ENCODE measurements at regions not wholly inside any gene's neighbourhood (a gene's known extent, or its start where the extent isn't known, plus 50 kb on each side); places are given as distances from the start of the nearest gene placed in this dataset.

DNA sequence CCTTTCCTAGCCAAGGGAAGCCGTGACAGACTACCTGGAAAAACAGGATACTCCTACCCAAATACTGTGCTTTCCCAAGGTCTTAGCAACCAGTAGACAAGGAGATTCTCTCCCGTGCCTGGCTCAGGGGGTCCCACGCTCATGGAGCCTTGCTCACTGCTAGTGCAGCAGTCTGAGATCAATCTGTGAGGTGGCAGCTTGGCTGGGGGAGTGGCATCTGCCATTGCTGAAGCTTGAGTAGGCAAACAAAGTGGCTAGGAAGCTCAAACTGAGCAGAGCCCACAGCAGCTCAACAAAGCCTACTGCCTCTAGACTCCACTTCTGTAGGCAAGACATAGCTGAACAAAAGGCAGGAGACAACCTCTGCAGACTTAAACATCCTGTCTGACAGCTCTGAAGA lies 177.1 kb downstream of the PARM1 start:
- H3K4me3 ChIP-seq (ENCODE audit: low read depth, low read length): no peak overlapping the region
- no peak for TF ChIP-seq CTCF (IDR thresholded peaks at IDR 0.05; ENCODE audit: low read depth, low read length)

DNA sequence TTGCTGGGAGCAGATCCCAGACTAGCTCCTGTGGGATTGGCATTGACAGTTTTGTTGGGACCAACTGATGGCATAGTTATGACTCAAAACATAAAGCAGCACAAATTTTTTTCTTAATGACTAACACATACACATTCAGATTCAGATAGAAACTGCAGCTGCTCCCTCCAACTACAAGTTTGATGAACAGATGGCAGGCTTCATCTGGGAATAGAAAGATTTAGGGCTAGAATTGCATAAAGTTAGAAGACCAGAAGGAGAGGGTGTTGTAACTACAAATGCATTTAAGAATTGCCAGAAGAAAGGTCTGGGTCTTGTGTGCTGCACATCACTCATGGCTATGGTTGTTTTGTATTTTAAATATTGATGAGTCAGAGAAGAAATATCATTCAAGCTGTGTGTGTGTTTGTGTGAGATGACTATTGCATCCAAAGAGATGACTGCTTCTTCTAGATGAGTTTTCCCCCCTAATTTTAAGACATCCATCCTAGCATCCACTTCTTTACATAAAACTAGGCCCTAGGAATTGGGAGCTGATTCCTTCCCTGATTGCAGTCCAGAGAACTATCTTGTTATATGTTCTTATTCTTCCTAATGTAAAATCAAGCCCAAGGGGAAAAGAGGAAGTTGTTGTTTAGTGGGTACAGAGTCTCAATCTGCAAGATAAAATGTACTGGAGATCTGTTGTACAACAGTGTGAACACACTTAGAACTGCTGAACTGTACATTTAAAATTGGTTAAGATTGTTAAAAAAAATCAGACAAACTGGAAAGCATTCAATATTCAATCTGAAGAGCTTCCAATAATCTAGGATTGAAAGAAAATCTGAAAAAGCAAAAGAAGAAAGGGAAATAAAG lies 175.1 kb downstream of the PARM1 start:
- no peak for TF ChIP-seq CTCF (IDR thresholded peaks at IDR 0.05; ENCODE audit: low read depth, low read length)
- no peak overlapping the region for H3K4me3 ChIP-seq (ENCODE audit: low read depth, low read length)

GRCh38 chr4:75102787-75103085 lies 169.8 kb downstream of the PARM1 start:
- H3K4me3 ChIP-seq (ENCODE audit: low read depth, low read length): no peak overlapping the region
- no peak for TF ChIP-seq CTCF (IDR thresholded peaks at IDR 0.05; ENCODE audit: low read depth, low read length)

DNA sequence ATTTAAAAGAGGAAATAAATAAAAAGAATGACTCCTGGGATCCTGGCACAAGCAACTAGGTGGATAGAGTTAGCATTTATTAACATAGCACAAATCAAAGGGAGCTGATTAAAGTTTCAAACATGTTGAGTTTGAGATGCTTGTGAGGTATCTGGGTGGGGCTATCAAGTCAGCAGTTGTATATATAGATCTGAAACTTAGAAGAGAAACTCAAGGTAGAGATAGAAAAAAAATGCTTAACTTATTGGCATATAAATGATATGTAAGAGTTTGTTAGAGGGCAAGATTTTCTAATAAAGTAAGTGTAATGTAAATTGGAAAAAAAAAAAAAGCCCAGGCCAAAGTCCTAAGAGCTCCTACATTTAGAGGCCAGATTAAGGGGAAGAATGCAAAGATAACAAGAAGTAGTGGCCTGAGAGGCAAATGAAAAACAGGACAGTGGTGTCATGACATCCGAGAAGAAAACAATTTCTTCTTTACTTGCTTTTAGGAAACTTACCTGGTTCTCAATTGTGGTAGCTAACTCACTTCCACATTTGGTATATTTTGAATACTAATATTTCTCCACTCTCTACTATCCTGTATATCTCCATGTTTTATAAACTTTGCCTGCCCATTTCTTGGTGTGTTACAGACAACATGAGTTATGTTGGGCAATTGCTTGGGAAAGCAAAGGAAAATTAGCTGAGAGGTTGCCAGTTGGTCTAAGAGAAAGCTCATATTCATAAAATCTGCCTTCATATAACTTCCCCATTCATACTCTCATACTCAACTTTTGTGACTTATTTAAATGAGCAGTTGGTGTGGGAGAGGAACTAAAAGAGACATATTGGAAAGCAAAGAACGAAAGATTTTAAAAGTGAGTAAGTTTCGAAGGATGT lies 169.2 kb downstream of the PARM1 start:
- H3K4me3 ChIP-seq (ENCODE audit: low read depth, low read length): no peak overlapping the region
- TF ChIP-seq CTCF (IDR thresholded peaks at IDR 0.05; ENCODE audit: low read depth, low read length): no peak
